Retinal pigment epithelial cell (primary cell): ENCODE measurements at regions not wholly inside any gene's neighbourhood (a gene's known extent, or its start where the extent isn't known, plus 50 kb on each side); places are given as distances from the start of the nearest gene placed in this dataset.

Experiments
- DNase-seq: peaks from one replicate; pipeline ENCODE4 v3.0.0-alpha.2; 2010; ENCODE audit warnings: low read depth
- H3K4me3 ChIP-seq: 2 replicates; pipeline ENCODE4 v1.5.1; 2011; ENCODE audit warnings: mild to moderate bottlenecking, low read length, control low read depth, moderate library complexity
- CTCF ChIP-seq: conservative IDR thresholded peaks from 2 replicates; pipeline ENCODE4 v1.5.1; 2011; ENCODE audit warnings: low read depth, low read length, control low read depth, inconsistent platforms

DNA sequence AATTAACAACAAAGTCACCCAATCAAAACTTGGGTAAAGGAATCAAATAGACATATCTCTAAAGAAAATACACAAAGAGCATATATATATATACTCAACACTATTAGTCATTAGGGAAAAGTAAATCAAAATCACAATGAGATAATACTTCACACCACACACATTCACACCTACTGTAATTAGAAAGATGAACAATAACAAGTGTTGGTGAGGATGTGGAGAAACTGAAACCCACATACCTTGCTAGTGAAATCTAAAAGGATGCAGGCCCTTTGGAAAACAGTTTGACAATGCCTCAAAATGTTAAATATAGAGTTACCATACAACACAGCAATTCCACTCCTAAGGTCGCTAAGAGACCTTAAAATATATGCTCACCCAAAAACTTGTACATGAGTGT, 177.1 kb downstream of the ANKRD60 start:
- H3K4me3 ChIP-seq, result no peak overlapping the region
- DNase-seq, result no peak
- no peak for TF ChIP-seq CTCF

- DNase-seq, result peak; percentile 9
- no peak overlapping the region for H3K4me3 ChIP-seq
- TF ChIP-seq CTCF, result no peak
Observed at GRCh38 chr20:58048096-58048702, 180.3 kb downstream of the ANKRD60 start.

DNA sequence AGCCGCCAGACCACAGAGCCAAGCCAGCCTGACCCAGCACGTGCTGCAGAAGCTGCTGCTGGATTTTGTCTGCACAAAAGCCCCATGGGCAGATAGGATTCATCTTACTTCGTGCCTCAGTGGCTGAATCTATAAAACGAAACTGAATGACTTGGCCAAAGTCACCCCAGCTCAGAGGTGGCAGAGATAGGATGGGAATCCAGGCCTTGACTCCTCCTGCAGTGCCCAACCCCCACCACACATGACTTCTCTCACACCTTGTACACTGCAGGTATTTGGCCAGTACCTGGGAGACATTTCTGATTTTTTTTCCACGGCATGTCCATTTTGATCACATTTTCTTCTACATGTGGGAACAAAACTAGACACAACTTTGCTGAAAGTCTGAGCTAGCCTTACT, 182.1 kb downstream of the ANKRD60 start:
- TF ChIP-seq CTCF, result no peak
- no peak for DNase-seq

DNA sequence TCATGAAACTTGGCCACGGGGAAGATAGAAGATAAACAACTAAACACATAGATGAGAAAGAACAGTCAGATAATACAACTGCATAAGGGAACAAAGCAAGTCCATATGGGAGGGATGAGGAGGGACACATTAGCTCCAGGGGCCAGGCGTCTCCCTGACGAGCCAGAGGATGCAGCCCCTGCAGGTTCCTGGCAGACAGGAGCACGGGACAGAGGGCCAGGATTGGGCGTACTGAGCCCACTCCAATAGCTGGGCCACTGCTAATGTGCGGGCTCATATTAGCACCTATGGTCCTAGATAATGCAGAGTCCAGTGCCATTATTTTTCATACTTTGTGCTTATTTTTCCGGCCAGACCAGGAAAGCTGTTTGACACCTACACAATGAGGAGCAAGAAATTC, 182.9 kb downstream of the ANKRD60 start:
- DNase-seq, result no peak
- TF ChIP-seq CTCF, result no peak
- no peak overlapping the region for H3K4me3 ChIP-seq

More for the DNA sequence above, 182.1 kb downstream of the ANKRD60 start:
- no peak overlapping the region for H3K4me3 ChIP-seq

DNA sequence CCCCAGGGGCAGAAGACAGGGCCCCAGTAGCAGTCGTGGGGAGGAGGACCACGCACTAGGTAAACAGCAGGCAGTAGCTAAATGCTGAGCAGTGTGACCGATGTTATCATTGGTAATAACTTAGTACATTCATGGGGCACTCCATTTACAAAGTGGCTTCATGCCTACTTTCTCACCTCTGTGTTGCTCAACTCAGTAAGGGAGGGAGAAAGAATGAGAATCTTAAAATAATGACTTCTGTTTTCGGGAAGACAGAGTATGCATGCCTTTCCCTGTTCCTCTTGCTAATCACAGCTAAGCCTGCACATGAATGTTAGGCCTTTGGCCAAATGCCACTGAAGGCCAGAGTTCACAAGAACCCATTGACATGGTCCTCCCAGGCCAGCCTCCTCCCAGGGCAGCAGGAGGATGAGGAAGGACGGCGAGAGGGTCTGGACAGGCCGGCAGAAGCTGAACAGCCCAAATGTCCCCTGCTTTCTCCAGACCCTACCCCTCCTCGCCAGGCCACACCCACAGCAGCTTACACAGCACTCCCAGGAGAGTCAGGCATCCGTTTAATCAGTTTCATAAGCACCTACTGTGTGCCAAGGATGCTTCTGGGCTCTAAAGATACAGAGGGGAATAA, 183.4 kb downstream of the ANKRD60 start:
- TF ChIP-seq CTCF, result no peak
- H3K4me3 ChIP-seq, result no peak overlapping the region
- no peak for DNase-seq

GRCh38 chr20:58044286-58044685, 184.2 kb downstream of the ANKRD60 start:
- H3K4me3 ChIP-seq, result no peak overlapping the region
- no peak for TF ChIP-seq CTCF
- no peak for DNase-seq
